Mucosa of stomach (tissue), 1 donor: ENCODE measurements at regions not wholly inside any gene's neighbourhood (a gene's known extent, or its start where the extent isn't known, plus 50 kb on each side); places are given as distances from the start of the nearest gene placed in this dataset.

ENCODE experiments used
- H3K27me3 ChIP-seq: one replicate; pipeline ENCODE4 v1.7.0; 2013; ENCODE audit warnings: mild to moderate bottlenecking, low read length; ENCODE audit not compliant: control insufficient read depth, insufficient read depth
- H3K36me3 ChIP-seq: one replicate; pipeline ENCODE4 v1.7.0; 2013; ENCODE audit warnings: low read length; ENCODE audit not compliant: control insufficient read depth, insufficient read depth
- H3K4me1 ChIP-seq: one replicate; pipeline ENCODE4 v1.7.0; 2013; ENCODE audit warnings: mild to moderate bottlenecking, low read length; ENCODE audit not compliant: control insufficient read depth, insufficient read depth
- H3K4me3 ChIP-seq: one replicate; pipeline ENCODE4 v1.7.0; 2013; ENCODE audit warnings: low read length
- H3K9ac ChIP-seq: one replicate; pipeline ENCODE4 v1.7.0; 2013; ENCODE audit warnings: mild to moderate bottlenecking, low read length, moderate library complexity
- H3K9me3 ChIP-seq: one replicate; pipeline ENCODE4 v1.7.0; 2013; ENCODE audit warnings: mild to moderate bottlenecking, low read length, moderate library complexity; ENCODE audit not compliant: control insufficient read depth
- donor health status: Pancreatic carcinoma.

DNA sequence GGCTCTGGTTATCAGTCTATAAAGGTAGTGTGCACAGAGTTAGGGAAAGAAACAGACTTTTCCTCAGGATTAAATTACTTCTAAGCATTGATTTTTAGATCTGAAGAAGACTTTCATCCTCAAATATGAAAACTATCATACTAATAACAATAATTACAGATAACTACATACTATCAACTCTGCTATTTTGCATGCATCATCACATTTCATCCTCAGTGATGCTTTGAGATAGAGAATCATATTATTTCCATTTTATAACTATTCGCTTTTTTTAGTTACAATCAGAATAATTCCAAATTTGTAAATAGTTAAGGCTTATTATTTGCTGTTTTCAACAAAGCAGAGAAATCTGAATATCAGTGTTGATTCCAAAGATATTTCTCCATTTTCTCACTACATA, 239.2 kb downstream of the MEIS1 start:
- Histone ChIP-seq H3K36me3 (no peaks in the 10 kb centered on the region), H3K4me3 (no peak overlapping the region), H3K27me3 (no peaks in the 10 kb centered on the region)

GRCh38 chr2:66675591-66675990, 240.7 kb downstream of the MEIS1 start:
- no peaks in the 10 kb centered on the region for H3K4me1 ChIP-seq
- H3K9me3 ChIP-seq: no peaks in the 10 kb centered on the region
- no peaks in the 10 kb centered on the region for H3K36me3 ChIP-seq
- H3K4me3 ChIP-seq: no peak overlapping the region
- H3K27me3 ChIP-seq: no peaks in the 10 kb centered on the region
- no peak overlapping the region for H3K9ac ChIP-seq

More for the DNA sequence above, 239.2 kb downstream of the MEIS1 start:
- Histone ChIP-seq H3K4me1 (no peaks in the 10 kb centered on the region), H3K9ac (no peak overlapping the region), H3K9me3 (no peaks in the 10 kb centered on the region)

GRCh38 chr2:66679442-66679841, 244.5 kb downstream of the MEIS1 start:
- H3K27me3 ChIP-seq: no peaks in the 10 kb centered on the region
- H3K4me1 ChIP-seq: no peaks in the 10 kb centered on the region
- H3K4me3 ChIP-seq: no peak overlapping the region
- no peaks in the 10 kb centered on the region for H3K36me3 ChIP-seq
- H3K9me3 ChIP-seq: no peaks in the 10 kb centered on the region
- no peak overlapping the region for H3K9ac ChIP-seq

DNA sequence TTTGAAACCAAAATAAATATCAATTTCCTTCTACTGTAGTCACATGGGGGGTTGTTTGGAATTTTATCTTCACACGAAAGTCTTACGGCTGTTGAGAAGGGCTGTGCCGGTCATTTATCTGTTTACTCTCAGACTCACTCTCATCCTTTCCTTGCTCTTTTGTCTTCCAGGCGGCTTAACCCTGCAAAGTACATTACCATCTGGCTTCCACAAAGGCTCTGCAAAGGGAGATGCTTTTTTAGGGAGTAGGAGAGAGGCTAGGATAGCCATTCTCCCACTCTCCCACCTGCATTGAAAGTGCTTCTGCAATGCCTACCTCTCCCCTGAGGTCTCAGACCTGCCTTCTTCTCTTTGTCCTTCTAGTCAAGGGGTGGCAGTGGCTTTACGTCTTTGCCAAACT, 247.6 kb downstream of the MEIS1 start:
- Histone ChIP-seq H3K4me3 (no peak overlapping the region), H3K4me1 (no peaks in the 10 kb centered on the region), H3K27me3 (no peaks in the 10 kb centered on the region), H3K36me3 (no peaks in the 10 kb centered on the region), H3K9ac (no peak overlapping the region), H3K9me3 (no peaks in the 10 kb centered on the region)

DNA sequence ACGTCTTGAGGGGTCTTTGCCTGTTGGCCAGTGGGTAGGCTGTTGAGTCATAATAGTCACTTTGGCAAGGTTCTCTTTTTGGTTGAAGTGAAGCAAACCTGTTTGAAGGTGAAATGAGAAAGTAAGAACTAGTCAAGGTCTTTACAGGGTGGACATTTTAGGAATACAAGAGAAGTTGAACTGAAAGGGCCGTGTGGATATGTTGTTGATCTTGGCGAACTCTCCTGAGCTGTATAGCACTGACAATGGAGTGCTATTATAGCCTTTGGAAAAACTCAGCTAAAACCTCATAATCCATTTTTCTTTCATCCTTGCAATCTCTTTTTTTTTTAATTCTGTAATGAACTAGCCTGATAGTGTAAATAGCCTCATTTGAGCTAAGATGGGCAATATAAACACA, 248.1 kb downstream of the MEIS1 start:
- H3K9me3 ChIP-seq: no peaks in the 10 kb centered on the region
- H3K4me1 ChIP-seq: no peaks in the 10 kb centered on the region
- H3K4me3 ChIP-seq: no peak overlapping the region
- no peaks in the 10 kb centered on the region for H3K36me3 ChIP-seq
- no peaks in the 10 kb centered on the region for H3K27me3 ChIP-seq
- no peak overlapping the region for H3K9ac ChIP-seq

GRCh38 chr2:66683599-66683998, 248.7 kb downstream of the MEIS1 start:
- Histone ChIP-seq H3K36me3 (no peaks in the 10 kb centered on the region), H3K9me3 (no peaks in the 10 kb centered on the region), H3K9ac (no peak overlapping the region), H3K4me1 (no peaks in the 10 kb centered on the region), H3K4me3 (no peak overlapping the region), H3K27me3 (no peaks in the 10 kb centered on the region)

GRCh38 chr2:66684289-66684688, 249.4 kb downstream of the MEIS1 start:
- Histone ChIP-seq H3K9me3 (no peaks in the 10 kb centered on the region), H3K4me3 (no peak overlapping the region), H3K9ac (no peak overlapping the region), H3K27me3 (no peaks in the 10 kb centered on the region), H3K36me3 (no peaks in the 10 kb centered on the region), H3K4me1 (no peaks in the 10 kb centered on the region)

- Histone ChIP-seq H3K27me3 (no peaks in the 10 kb centered on the region), H3K4me3 (no peak overlapping the region), H3K36me3 (no peaks in the 10 kb centered on the region), H3K9ac (no peak overlapping the region), H3K4me1 (no peaks in the 10 kb centered on the region), H3K9me3 (no peaks in the 10 kb centered on the region)
Observed at GRCh38 chr2:66686755-66687154, 251.8 kb downstream of the MEIS1 start.

DNA sequence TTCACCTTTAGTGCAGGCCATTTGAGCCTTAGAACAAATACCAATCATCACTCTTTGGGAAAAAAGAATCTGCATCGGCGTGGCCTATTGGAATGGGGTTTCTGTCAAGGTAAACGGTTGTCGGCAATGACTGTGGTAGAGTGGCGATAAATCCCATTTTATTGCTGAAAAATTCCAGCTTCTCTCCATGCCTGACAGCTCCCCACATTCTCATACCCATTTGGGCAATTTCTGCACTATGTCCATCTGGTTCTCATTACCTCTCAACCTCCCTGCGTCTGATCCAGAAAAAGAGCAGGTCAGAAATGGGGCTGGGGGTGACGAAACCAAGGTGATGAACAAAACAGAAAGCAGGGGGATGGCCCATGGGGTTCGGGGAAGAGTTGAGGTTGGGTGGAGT, 254.0 kb downstream of the MEIS1 start:
- Histone ChIP-seq H3K27me3 (no peaks in the 10 kb centered on the region), H3K9ac (no peak overlapping the region), H3K9me3 (no peaks in the 10 kb centered on the region), H3K4me1 (no peaks in the 10 kb centered on the region), H3K36me3 (no peaks in the 10 kb centered on the region), H3K4me3 (no peak overlapping the region)

DNA sequence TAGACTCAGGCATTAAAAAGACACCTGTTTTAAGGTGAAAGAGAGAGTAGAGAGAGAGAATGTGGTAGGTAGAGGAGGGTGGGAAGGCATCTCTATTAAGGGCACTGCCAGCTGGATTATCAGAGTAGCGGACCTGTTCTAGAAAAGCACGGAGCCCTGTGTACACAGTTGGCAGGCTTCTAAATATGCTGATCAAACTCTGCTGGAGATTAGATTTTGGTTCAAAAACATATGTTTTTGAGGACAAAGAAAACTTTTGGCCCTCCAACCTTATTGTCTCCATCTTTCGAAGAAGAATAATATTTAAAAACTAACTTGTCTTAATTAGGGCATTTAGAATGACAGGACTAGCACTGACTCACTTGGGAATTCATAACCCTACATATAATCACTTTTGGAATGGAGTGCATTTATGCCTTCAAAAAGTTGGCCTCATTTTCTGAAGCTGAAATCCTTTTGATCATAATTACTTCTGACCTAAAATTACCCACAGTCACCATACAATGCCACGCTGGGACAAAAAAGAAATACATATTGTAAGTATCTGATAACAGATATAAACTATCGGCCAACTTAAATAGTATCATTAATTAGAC, 254.6 kb downstream of the MEIS1 start:
- Histone ChIP-seq H3K4me3 (no peak overlapping the region), H3K27me3 (no peaks in the 10 kb centered on the region)

DNA sequence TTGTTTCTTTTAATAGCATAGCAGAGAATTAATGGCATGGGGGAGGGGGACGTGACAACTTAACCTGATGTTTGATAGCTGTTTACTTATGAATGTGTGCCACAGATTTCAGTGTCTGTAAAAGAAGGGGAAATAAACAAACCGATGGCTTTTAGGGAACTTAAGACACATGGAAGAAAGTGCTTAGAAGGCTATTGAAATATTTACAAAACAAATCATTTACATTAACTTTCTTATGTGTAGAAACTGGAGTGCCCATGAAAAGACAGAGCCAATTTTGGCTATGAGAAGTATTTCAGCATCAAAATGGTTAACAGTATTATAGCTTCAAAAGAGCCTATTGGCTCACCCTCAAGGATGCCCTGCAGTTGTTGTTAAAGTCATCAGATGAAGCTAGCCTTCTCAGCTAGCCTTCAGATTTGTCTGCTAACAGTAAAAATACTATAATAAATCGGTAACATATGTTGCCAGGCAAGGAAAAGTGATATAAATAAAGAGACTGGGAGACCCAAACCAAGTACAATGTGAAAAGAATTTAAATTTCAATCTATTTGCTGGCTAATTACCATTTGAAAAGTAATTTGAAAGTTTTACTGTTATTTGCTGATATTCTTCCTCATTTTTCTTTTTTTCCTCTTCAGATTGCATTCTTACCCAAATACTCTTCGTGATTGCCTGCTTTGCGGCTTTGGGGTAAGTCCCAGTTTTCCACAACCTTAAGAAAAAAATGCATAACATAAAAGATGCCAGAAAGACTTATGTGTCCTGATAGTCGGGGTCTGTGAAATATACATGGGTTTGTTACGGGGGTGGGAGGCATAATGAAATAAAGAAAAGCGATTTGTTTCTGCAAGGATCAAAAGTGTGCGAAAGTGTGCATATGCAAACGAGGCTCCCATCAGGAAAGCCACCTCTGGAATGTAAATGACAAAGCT, 256.4 kb downstream of the MEIS1 start:
- no peaks in the 10 kb centered on the region for H3K27me3 ChIP-seq
- no peaks in the 10 kb centered on the region for H3K36me3 ChIP-seq
- H3K9me3 ChIP-seq: no peaks in the 10 kb centered on the region
- no peak overlapping the region for H3K9ac ChIP-seq
- no peak overlapping the region for H3K4me3 ChIP-seq
- no peaks in the 10 kb centered on the region for H3K4me1 ChIP-seq

More for the DNA sequence above, 254.6 kb downstream of the MEIS1 start:
- Histone ChIP-seq H3K9ac (no peak overlapping the region), H3K36me3 (no peaks in the 10 kb centered on the region), H3K4me1 (no peaks in the 10 kb centered on the region), H3K9me3 (no peaks in the 10 kb centered on the region)

DNA sequence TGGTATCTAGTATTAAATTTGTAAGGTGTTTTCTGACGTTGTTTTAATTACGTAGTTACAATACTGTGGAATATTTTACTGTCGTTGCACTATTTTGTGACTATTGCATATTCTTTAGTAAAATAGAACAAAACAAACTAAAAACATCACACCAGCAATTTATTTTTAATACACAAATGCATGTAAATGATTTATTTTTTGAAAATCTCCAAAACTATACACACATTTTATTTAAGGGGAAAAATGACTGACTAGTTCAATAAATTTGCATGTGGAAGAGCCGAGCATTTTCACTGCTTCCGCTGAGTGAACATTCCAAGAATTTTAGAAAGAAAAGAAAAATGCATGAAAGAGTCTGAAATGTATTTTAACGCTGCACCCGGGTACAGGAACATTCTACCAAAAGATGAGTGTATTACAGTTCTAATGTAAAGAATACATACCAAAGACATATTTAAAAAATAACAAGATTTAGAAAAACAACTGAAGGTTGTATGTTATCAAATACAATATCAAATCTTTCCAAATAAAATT, 257.7 kb downstream of the MEIS1 start:
- no peak overlapping the region for H3K9ac ChIP-seq
- H3K4me1 ChIP-seq: no peaks in the 10 kb centered on the region
- no peak overlapping the region for H3K4me3 ChIP-seq
- H3K9me3 ChIP-seq: no peaks in the 10 kb centered on the region
- H3K27me3 ChIP-seq: no peaks in the 10 kb centered on the region
- H3K36me3 ChIP-seq: no peaks in the 10 kb centered on the region
